ENCODE measurements at regions not wholly inside any gene's neighbourhood (a gene's known extent, or its start where the extent isn't known, plus 50 kb on each side); places are given as distances from the start of the nearest gene placed in this dataset.

DNA sequence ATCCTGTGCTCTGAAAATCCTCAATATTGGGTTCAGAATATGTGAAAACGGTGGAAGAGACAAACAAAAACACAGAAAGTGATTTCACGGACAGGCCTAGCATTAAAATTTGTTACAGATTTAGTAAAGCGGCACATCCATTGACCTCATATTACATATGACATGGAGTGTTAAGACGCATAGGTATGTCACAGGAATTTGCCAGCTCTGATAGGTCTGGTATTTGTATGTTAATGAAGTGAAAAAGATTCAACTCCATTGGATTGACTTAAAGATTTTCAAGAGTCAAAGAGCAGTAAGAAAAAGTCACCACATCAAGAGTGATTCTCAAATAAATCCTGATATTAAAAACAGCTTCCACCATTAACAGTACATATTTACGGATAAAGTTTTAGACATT is 396.5 kb upstream of the SEMA6A start:
- no peak for TF ChIP-seq CTCF (conservative IDR thresholded peaks at IDR 0.05; ENCODE audit: low read length)
- no peak for TF ChIP-seq EZH2phosphoT487 (IDR thresholded peaks at IDR 0.05; ENCODE audit: borderline replicate concordance, low read depth, low read length)
